ENCODE measurements at regions not wholly inside any gene's neighbourhood (a gene's known extent, or its start where the extent isn't known, plus 50 kb on each side); places are given as distances from the start of the nearest gene placed in this dataset.
"Not testable (repeated sequence)": the region's sequence is repeated elsewhere in the genome, so short reads cannot be mapped to it uniquely, and the experiment has no call there.

- DNase-seq, result no peak
Measured at GRCh38 chr12:33184161-33184560, 255.5 kb downstream of the SYT10 start.

GRCh38 chr12:33182485-33182884 lies 257.1 kb downstream of the SYT10 start:
- DNase-seq, result no peak

- no peak for DNase-seq
Measured at GRCh38 chr12:33180918-33181317, 258.7 kb downstream of the SYT10 start.

GRCh38 chr12:33166260-33166659 lies 269.7 kb upstream of the PKP2 start:
- DNase-seq, result not testable (repeated sequence)

- no peak for DNase-seq
Measured at GRCh38 chr12:33156042-33156441, 259.5 kb upstream of the PKP2 start.

- DNase-seq, result not testable (repeated sequence)
Measured at GRCh38 chr12:33147292-33147691, 250.7 kb upstream of the PKP2 start.

- no peak for DNase-seq
Measured at GRCh38 chr12:33129500-33129899, 232.9 kb upstream of the PKP2 start.

- no peak for DNase-seq
Measured at GRCh38 chr12:33125755-33126154, 229.2 kb upstream of the PKP2 start.

GRCh38 chr12:33116284-33116683 lies 219.7 kb upstream of the PKP2 start:
- DNase-seq, result no peak

- no peak for DNase-seq
Measured at GRCh38 chr12:33115716-33116115, 219.1 kb upstream of the PKP2 start.

GRCh38 chr12:33111850-33112249 lies 215.3 kb upstream of the PKP2 start:
- DNase-seq, result no peak

- DNase-seq, result not testable (repeated sequence)
Measured at GRCh38 chr12:33107827-33108226, 211.2 kb upstream of the PKP2 start.

- DNase-seq, result no peak
Measured at GRCh38 chr12:33093534-33093933, 197.0 kb upstream of the PKP2 start.

GRCh38 chr12:33087876-33088275 lies 191.3 kb upstream of the PKP2 start:
- not testable (repeated sequence) for DNase-seq

GRCh38 chr12:33076401-33076800 lies 179.8 kb upstream of the PKP2 start:
- DNase-seq, result not testable (repeated sequence)

- not testable (repeated sequence) for DNase-seq
Measured at GRCh38 chr12:33075130-33075766, 178.7 kb upstream of the PKP2 start.

GRCh38 chr12:33061844-33062243 lies 165.3 kb upstream of the PKP2 start:
- no peak for DNase-seq

- DNase-seq, result no peak
Measured at GRCh38 chr12:33054371-33054770, 157.8 kb upstream of the PKP2 start.

- DNase-seq, result no peak
Measured at GRCh38 chr12:33052141-33053051, 155.8 kb upstream of the PKP2 start.

GRCh38 chr12:33047666-33048065 lies 151.1 kb upstream of the PKP2 start:
- DNase-seq, result no peak

GRCh38 chr12:33044447-33044846 lies 147.9 kb upstream of the PKP2 start:
- no peak for DNase-seq

GRCh38 chr12:33041562-33041961 lies 145.0 kb upstream of the PKP2 start:
- no peak for DNase-seq

- DNase-seq, result not testable (repeated sequence)
Measured at GRCh38 chr12:33033999-33034398, 137.4 kb upstream of the PKP2 start.

- DNase-seq, result no peak
Measured at GRCh38 chr12:33026791-33027190, 130.2 kb upstream of the PKP2 start.
